Fibroblast of the aortic adventitia (primary cell): ENCODE measurements at regions not wholly inside any gene's neighbourhood (a gene's known extent, or its start where the extent isn't known, plus 50 kb on each side); places are given as distances from the start of the nearest gene placed in this dataset.

ENCODE experiments used
- DNase-seq: peaks from one replicate; pipeline ENCODE4 v3.0.0-alpha.2; 2010; ENCODE audit warnings: low read depth
- H3K4me3 ChIP-seq: 2 replicates; pipeline ENCODE4 v1.5.1; 2011; ENCODE audit warnings: low read depth, mild to moderate bottlenecking, control low read depth, low read length, moderate library complexity
- TF ChIP-seq, protein P1 (sequence below): IDR thresholded peaks from 2 replicates; pipeline ENCODE4 v1.5.1; 2011; ENCODE audit warnings: mild to moderate bottlenecking, low read length, control low read depth, inconsistent platforms; ENCODE audit not compliant: insufficient read depth

DNA sequence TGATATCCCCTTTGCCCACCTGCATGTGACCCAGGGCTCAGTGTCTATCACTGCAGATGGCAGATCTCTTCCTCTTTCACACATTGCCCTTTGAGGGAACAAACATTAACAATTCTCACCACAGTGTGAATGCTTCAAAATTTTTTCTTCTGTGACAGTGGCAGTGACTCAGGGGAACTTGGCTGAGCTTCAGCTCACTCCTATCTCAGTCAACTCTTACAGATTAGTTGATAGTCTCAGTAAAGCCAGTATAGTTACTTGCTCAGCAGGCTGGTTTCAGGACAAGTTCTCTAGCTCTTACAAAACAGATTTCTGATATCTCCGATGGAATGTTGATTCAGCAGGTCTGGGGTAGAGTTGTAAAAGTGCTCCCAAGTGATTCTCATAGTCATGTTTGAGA is 166.9 kb downstream of the DLEU7 start:
- H3K4me3 ChIP-seq: no peak overlapping the region
- TF ChIP-seq, protein P1, sequence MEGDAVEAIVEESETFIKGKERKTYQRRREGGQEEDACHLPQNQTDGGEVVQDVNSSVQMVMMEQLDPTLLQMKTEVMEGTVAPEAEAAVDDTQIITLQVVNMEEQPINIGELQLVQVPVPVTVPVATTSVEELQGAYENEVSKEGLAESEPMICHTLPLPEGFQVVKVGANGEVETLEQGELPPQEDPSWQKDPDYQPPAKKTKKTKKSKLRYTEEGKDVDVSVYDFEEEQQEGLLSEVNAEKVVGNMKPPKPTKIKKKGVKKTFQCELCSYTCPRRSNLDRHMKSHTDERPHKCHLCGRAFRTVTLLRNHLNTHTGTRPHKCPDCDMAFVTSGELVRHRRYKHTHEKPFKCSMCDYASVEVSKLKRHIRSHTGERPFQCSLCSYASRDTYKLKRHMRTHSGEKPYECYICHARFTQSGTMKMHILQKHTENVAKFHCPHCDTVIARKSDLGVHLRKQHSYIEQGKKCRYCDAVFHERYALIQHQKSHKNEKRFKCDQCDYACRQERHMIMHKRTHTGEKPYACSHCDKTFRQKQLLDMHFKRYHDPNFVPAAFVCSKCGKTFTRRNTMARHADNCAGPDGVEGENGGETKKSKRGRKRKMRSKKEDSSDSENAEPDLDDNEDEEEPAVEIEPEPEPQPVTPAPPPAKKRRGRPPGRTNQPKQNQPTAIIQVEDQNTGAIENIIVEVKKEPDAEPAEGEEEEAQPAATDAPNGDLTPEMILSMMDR: no peak
- peak; percentile 82 for DNase-seq

DNA sequence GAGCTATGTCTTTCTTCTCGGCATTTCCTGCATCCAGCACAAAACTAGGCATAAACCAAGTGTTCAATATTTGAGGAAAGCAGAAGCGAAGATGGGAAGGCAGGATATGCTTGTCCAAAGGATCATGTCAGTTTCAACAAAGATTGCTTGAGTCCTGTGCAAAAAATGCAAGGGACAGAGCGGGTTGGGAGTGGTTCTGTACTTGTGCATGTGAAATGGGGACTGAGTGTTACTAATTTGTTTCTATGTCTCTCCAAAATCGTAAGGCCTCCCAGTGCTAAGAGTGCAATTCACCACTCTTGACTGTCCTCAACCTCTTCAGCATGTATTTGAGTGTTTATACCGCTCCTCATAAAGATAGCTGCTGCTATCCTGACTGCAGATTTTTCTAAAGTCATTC is 166.2 kb downstream of the DLEU7 start:
- no peak overlapping the region for H3K4me3 ChIP-seq
- no peak for DNase-seq
- TF ChIP-seq, protein P1: no peak

DNA sequence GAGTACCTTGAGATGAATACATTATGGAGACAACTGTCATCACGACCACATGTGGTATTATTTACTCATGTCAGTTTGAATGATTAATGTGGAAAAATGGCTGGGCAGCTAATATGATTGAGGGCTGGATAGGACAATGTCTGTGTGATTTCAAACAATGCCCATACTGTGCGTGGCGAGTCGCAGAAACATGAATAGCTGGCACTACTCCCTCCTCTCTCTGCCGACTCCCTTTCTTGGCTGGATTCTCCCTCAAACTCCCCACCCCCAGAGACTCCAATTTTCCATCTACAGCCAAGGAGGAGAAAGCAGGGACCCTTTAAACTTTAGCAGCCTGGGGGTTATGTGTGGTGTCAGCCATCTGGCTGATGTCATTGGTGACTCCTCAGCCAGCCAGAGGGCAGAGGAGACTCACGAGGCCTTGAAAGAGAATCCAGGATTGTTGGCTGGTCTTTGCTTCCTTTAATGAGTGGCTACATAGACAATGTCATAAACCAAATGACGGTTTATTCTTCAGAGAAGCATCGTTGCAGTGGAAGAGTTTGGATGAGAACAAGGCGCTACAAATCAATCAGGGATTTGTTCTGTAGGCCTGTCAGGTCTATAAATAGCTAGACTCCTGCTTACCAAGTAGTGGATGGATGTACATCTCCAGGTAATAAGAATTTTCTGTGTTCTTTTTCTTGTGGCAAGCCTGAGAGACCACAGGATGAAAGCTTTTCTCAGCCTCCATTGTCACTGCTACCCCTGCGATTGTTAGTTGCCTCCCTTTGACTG is 165.6 kb downstream of the DLEU7 start:
- TF ChIP-seq, protein P1: no peak
- peak; percentile 14 for DNase-seq
- no peak overlapping the region for H3K4me3 ChIP-seq

DNA sequence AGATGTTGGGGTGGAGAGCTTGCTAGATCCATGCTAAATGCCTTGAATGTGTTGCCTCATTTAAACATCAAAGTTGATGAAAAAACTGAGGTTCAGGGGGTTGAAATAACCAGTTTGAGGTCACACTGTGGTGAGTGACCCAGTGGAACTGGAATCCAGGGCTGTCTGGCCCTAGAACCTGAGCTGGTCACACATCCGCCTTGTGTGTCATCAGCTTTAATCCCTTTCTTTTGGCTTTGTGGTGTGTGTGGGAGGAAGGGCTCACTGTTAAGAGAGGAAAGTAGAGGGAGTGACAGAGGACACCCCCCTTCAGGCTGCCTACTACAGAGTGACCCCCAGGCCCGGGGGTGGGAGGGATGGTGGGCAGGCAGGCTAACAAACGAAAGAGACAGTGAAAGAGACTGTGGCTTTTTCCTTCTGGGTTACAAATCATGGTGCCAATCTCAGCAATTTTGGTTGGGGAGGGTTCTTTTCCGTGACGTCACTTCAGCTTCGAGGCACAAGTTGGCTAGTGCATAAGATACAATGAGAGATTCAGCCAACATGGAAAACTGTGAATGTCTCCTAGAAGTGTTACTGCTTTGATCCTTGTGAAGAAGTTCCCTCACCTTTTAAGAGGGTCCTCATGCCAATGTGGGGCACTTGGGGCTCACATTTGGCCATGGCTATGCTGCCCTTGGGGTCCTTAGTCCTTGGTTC is 164.9 kb downstream of the DLEU7 start:
- TF ChIP-seq, protein P1: no peak
- no peak overlapping the region for H3K4me3 ChIP-seq
- DNase-seq: peak; percentile 58

DNA sequence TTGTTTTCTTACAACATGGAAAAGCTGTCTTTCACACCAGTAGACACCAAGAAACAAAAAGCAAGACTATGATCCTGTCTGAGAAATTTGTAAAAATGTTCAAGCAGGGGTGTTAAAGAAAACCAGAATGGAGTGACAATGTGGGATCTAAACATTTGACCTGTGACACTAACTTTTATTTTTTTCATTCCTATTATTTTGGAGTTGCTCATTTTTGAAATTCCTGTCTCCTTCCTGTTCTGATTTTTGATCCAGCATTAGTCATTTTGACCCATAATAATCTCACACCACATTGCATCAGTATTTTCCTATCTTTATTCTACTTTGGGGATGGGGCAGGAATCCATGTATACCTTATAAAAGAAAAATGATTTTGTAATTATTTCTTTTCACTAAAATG is 164.2 kb downstream of the DLEU7 start:
- peak; percentile 71 for DNase-seq
- H3K4me3 ChIP-seq: no peak overlapping the region

DNA sequence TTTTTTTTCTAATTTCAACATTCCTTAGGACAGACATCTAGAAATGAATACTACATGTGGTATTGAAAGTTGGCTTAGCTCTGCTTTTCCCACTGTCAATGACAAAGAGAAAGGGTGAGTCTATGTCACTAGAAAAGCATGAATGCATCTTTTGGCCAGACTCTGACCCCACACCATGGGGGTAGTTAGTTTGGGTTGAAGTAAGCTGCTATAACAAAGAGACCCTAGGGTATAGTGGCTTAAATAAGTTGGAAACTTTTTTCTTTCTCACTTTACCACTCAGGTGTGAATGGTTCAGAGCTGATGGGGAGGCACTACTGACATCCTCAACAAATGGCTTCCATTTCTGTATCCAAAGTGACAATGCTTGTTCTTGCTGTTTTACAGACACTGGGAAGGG is 161.5 kb downstream of the DLEU7 start:
- DNase-seq: no peak

More for the DNA sequence above, 164.2 kb downstream of the DLEU7 start:
- TF ChIP-seq, protein P1: no peak

More for the DNA sequence above, 161.5 kb downstream of the DLEU7 start:
- TF ChIP-seq, protein P1: no peak
- H3K4me3 ChIP-seq: no peak overlapping the region
